Left colon (tissue), 2 donors: ENCODE measurements at regions not wholly inside any gene's neighbourhood (a gene's known extent, or its start where the extent isn't known, plus 50 kb on each side); places are given as distances from the start of the nearest gene placed in this dataset.

ENCODE experiments used
- ATAC-seq: fragments of 200-7000 bp; cut with Tn5 transposase; one replicate; pipeline ENCODE4 v1.9.1; 2020; ENCODE audit warnings: mild to moderate bottlenecking, moderate library complexity
- DNase-seq, 2 donors: peaks; one replicate each; pipeline ENCODE4 v3.0.0-alpha.2; 2020
- intact Hi-C, 2 donors: fragments of 100-400 bp; cut with DNase I in 1 of 2; cut with micrococcal nuclease in 1 of 2; formaldehyde crosslinking; loops; one replicate each; pipeline versions ENCODE4 v1.11.2 to v1.14.0; 2022; cut with DNase I, micrococcal nuclease
- donor health status: DM: no; HTN: no; CAD: no.
- donor health status: DM: yes; HTN: yes; CAD: no.

DNA sequence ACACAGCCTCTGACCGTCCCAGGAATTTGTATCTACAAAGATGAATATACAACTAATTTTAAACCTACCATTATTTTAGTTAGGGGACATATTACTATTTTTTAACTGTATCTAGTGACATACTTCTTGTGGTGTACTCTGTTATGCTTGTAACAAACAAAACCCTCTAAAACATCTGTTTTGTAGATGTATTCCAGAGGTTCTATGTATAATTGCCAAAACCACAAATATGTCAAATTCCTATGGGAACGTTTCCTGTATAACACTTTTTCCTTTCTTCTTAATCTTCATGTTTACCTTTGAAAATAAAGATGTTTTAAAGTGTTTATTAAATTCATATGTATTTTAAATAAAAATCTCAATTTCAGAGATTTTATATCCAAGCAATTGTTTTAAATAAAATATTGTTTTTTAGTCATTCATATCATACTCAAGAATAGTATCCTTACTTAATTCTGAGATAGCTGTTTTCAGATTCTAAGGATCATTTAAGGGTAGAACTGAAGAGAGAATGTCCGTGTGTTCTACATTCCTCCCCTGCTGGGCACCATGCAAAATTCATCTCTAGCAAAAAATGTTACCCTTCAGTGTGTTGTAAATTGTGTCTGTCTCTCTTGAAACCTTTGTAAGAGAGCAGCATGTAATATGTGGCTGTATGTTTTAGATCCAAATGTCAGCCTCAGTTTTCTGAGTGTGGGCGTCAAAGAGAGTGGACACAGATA, 1327.7 kb downstream of the EFNB2 start:
- DNase-seq (no peak), ATAC-seq (no peak)
- intact Hi-C loops, result no loop called here

- ATAC-seq (peak; percentile 34), DNase-seq (no peak)
- intact Hi-C loops, result no loop called here
Measured at GRCh38 chr13:105202354-105202753, 1333.1 kb downstream of the EFNB2 start.

GRCh38 chr13:105201351-105201750, 1334.1 kb downstream of the EFNB2 start:
- no peak for DNase-seq
- intact Hi-C loops, result no loop called here
- no peak for ATAC-seq

DNA sequence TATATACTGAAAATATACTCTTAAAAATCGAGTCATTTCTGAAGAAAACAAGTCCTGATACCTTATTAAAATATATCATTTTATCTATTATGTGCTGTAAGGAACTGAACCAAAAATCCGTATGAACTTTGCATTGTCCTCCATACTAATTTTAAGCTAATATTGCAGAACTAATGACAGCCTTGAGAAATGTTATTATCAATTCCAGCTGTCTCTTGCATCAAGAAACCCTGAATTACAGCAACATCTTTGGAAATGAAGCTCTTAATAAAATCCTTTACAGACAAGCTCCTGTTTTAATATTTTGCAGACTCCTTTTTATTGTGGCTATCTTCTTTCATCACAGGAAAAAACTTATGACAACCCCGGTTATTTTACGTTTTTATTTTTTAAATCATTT, 1335.3 kb downstream of the EFNB2 start:
- intact Hi-C loops, result no loop called here
- DNase-seq, result no peak
- ATAC-seq, result no peak

- ATAC-seq (no peak), DNase-seq (no peak)
- intact Hi-C loops, result no loop called here
Measured at GRCh38 chr13:105196052-105196451, 1339.4 kb downstream of the EFNB2 start.

DNA sequence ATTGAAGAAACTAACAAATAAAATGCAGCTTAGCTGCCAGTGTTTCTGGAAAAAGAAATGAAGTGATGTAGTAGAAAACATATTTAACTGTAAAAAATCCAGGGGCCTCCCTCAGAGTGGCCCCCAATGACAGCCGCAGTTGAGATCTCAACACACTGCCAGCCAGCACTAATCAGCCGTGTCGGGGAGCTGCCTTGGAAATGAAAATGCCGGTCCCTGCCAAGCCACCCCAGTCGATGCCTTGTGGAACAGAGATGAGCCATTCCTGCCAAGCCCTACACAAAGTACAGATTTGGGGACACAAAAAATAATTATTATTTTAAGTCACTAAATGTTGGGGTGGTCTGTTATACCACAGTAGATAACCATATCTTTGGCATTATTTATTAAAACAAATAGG, 1342.4 kb downstream of the EFNB2 start:
- DNase-seq (no peak), ATAC-seq (no peak)
- intact Hi-C loops, result no loop called here

DNA sequence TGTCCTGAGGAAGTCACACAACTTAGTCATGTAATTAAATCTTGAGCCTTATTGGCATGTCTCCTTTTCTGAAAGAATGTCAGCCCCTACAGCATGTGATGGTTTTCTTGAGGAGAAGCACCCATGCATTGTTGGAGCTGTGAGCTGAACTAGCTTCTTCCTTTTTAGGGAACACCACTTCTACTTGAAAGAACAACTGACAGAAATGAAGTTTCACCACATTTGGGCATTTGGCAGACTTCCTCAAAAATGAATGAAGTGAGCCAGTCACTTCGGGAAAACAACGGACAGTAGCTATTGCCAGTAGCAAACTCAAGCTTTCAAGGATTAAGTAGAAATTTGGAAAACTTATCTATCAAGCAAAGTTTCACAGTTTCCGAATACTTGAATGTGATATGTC, 1351.3 kb downstream of the EFNB2 start:
- intact Hi-C loops, result no loop called here
- ATAC-seq, result no peak
- no peak for DNase-seq

GRCh38 chr13:105177265-105177900, 1358.1 kb downstream of the EFNB2 start:
- ATAC-seq, result no peak
- DNase-seq, result no peak
- intact Hi-C loops, result no loop called here

DNA sequence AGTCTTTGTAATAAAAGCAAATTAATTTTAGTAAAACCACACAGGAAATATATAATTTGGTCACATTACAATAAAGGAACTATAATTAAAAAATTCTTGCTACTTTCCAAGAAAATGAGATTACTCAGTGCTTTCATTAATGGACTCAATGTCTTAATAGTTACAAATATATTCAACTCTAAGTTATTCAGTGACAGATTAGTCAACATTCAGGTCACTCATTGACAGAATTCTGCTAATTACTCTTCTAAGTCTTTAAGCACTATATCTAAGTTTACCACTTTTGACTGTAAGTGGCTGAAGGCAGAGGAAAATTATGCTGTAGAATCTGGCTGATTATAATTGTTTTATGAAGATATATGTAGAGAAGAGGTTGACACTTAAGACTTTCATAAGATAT, 1365.0 kb downstream of the EFNB2 start:
- intact Hi-C loops, result no loop called here
- no peak for ATAC-seq

DNA sequence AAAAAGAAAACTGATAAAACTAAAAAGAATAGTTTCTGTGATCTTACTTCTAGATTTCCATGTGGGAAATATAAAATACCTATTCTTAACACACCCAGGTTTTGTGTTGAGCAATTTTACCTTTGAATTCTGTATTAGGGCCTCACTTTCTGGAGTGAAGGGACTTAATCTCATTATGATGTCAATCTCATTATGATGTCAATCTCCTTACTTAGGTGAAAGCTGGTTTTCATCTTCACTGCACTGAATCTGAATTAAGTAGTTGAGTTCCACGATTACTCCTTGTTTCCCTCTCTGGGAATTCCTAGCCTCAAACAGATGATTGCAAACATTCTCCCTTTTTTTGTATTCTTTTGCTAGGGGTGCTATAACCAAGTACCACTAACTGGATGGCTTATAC, 1367.2 kb downstream of the EFNB2 start:
- no peak for DNase-seq
- ATAC-seq, result no peak
- intact Hi-C loops, result no loop called here

More for the DNA sequence above, 1365.0 kb downstream of the EFNB2 start:
- DNase-seq, result no peak

DNA sequence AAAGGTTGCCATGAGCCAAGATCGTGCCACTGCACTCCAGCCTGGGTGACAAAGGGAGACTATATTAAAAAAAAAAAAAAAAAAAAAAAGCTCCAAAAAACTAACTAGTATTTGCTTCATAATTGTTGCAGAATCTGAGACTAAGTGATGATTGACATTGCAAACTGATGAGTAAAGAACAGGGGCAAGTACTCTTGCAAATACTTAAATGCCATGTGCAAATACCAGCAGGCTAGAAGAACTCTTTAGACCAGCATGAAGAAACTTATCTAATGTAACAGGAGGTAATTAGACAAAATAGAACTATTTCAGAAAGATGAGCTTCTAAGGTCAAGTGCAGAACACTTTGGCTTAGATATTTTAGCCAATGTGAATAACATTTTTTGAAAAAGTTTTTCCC, 1368.1 kb downstream of the EFNB2 start:
- DNase-seq (no peak), ATAC-seq (no peak)
- intact Hi-C loops, result no loop called here

- peak; percentile 62 for ATAC-seq
- peak; percentile 12 to 27 for DNase-seq
Measured at GRCh38 chr13:105165449-105166125, 1369.9 kb downstream of the EFNB2 start.

GRCh38 chr13:105159841-105160240, 1375.6 kb downstream of the EFNB2 start:
- ATAC-seq (no peak), DNase-seq (no peak)
- intact Hi-C loops, result no loop called here

More at GRCh38 chr13:105165449-105166125, 1369.9 kb downstream of the EFNB2 start:
- intact Hi-C loops, result no loop called here

DNA sequence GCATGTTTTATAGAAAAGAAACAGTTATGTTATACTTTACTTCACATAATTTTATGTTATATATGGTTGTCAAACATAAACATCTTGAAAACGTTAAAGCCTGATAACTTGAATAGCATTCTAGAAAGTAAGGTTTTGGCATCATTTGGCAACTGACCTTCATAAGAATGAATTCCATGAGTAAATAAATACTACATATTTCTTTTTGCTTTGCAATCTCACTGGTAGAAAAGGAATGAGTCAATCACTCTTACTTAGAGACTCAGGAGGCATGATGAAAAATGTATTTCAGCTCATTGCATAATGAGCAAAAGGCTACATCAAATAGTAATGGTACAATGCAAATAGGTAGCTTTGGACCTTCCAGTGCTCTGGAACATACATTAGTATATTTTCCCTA, 1381.9 kb downstream of the EFNB2 start:
- ATAC-seq (no peak), DNase-seq (no peak)
- intact Hi-C loops, result no loop called here

DNA sequence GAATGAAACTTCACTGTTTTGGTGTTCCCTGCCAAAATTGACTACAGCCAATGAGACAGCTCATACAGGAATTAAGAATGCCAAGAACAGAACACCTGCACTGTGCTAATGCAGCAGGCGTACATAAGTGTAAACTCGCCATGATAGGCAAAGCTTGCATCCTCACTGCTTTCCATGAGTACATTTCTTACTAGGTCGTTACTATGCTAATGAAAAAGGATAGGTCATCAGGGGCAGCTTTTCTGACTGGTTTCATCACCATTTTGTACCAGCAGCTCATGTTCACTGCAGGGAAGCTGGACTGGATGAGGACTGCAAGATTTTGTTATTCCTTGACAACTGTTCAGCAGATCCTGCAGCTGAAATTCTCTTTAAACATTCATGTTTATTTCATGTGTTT, 1383.8 kb downstream of the EFNB2 start:
- DNase-seq (no peak), ATAC-seq (no peak)
- intact Hi-C loops, result no loop called here

DNA sequence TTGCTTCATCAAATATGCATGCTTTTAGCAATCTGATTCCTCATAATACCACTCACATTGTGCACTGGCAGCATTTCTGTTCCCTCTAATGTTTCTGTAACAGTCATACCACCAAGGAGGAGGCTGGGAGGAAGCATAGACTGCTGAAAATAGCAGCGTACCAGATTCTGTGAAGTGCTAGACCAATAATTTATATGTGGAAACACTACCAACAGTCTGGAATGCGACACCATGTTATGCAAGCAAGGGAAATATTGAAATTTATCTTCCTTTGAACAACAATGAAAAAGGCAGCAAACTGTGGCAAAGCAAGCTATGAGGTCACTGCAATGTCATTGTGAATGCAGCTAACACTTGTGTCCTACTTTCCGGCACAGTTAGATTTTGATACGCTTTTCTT, 1388.0 kb downstream of the EFNB2 start:
- DNase-seq, result no peak
- intact Hi-C loops, result no loop called here
- no peak for ATAC-seq

DNA sequence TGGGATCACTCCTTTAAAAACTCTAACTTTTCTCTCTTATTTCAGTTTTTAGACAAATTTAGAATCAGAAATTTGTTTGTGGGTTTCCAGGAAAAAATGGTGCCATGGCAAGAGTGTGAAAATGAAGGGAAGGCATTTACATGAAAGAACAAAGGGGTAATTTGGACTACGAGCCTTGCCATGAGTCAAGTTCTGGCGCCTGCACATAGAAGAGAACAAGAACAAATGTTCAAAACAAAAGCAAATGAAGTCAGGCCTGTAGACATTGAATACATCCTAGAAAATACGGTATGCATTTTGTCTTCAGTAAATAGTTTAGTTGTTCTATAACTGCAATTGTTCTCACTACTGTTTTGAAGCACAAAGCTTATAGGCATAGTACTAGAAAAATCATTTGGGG, 1390.5 kb downstream of the EFNB2 start:
- DNase-seq (no peak), ATAC-seq (no peak)
- intact Hi-C loops, result no loop called here

DNA sequence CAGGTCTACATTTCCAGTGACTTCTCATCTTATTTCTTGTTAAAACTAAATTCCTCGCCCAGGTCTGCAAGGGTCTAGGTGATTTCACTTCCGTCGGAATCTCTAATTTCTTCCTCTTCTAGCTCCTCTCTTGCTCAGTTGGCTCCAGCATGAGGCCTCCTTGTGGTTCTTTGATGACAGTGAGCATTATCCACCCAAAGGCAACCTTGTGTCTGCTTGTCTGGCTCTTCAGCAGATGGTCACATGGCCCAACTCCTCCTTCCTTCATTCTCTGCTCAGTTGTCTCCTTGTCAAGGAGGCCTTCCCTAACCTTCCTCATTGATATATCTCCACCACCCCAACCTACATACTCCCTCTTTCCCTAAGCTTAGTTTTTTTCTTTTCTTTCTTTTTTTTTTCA, 1391.4 kb downstream of the EFNB2 start:
- intact Hi-C loops, result no loop called here
- ATAC-seq (no peak), DNase-seq (no peak)

GRCh38 chr13:105142556-105142955, 1392.9 kb downstream of the EFNB2 start:
- intact Hi-C loops, result no loop called here
- DNase-seq, result no peak

More at GRCh38 chr13:105142556-105142955, 1392.9 kb downstream of the EFNB2 start:
- no peak for ATAC-seq
